CD4-positive, alpha-beta T cell (primary cell): ENCODE measurements at regions not wholly inside any gene's neighbourhood (a gene's known extent, or its start where the extent isn't known, plus 50 kb on each side); places are given as distances from the start of the nearest gene placed in this dataset.

Experiments
- ATAC-seq: fragments of 200-7000 bp; cut with Tn5 transposase; one replicate; pipeline ENCODE4 v1.10.0; 2022; ENCODE audit warnings: mild to moderate bottlenecking; ENCODE audit not compliant: poor library complexity
- CTCF ChIA-PET: fragments of 350-600 bp; sonication (Branson Sonifier 250); formaldehyde crosslinking; loops from one replicate; lab custom pipeline; 2021; ENCODE audit warnings: antibody characterized with exemption, inconsistent platforms; lab: Charles Lee
- POLR2A ChIA-PET: fragments of 350-600 bp; sonication (Branson Sonifier 250); formaldehyde crosslinking; loops from one replicate; lab custom pipeline; 2021; ENCODE audit warnings: antibody characterized with exemption, inconsistent platforms; lab: Charles Lee
- DNase-seq, 14 experiments: peaks; one replicate each; pipeline ENCODE4 v3.0.0-alpha.2; 2013 to 2020; ENCODE audit warnings: mixed read lengths in 2 of 14
- H3K27ac ChIP-seq, 2 donors: one replicate each; pipeline versions ENCODE4 v1.5.1 to v1.7.0; 2013; ENCODE audit warnings: low read length in 2 of 2, low read depth in 1 of 2, mild to moderate bottlenecking in 1 of 2
- H3K27me3 ChIP-seq, 2 experiments: 1 replicate in 1 of 2; 2 replicates in 1 of 2; pipeline versions ENCODE4 v1.6.1 to v1.7.0; 2013; ENCODE audit warnings: low read length in 2 of 2, control low read depth in 1 of 2, mild to moderate bottlenecking in 1 of 2, moderate library complexity in 1 of 2; ENCODE audit not compliant: insufficient read depth in 2 of 2, control insufficient read depth in 1 of 2
- H3K36me3 ChIP-seq: one replicate; pipeline ENCODE4 v1.6.1; 2013; ENCODE audit warnings: low read length, control low read depth; ENCODE audit not compliant: insufficient read depth
- H3K4me1 ChIP-seq: one replicate; pipeline ENCODE4 v1.6.1; 2013; ENCODE audit warnings: low read length, control low read depth; ENCODE audit not compliant: insufficient read depth
- H3K4me3 ChIP-seq: one replicate; pipeline ENCODE4 v1.5.1; 2013; ENCODE audit warnings: mild to moderate bottlenecking, low read length, moderate library complexity
- H3K9me3 ChIP-seq, 2 experiments: 1 replicate in 1 of 2; 2 replicates in 1 of 2; pipeline versions ENCODE4 v1.6.1 to v1.7.0; 2013; ENCODE audit warnings: low read length in 2 of 2, mild to moderate bottlenecking in 2 of 2, control low read depth in 1 of 2, moderate library complexity in 1 of 2; ENCODE audit not compliant: control insufficient read depth in 1 of 2, insufficient read depth in 1 of 2
- H3K27ac Mint-ChIP-seq: one replicate; pipeline ENCODE4 v1.8.0; 2020; ENCODE audit warnings: mixed read lengths
- H3K27me3 Mint-ChIP-seq: one replicate; pipeline ENCODE4 v1.8.0; 2021; ENCODE audit warnings: mixed read lengths
- H3K36me3 Mint-ChIP-seq: one replicate; pipeline ENCODE4 v1.8.0; 2021; ENCODE audit warnings: low read depth, mixed read lengths
- H3K4me1 Mint-ChIP-seq: one replicate; pipeline ENCODE4 v1.8.0; 2021; ENCODE audit warnings: low read depth, mixed read lengths
- H3K4me3 Mint-ChIP-seq: one replicate; pipeline ENCODE4 v1.8.0; 2020; ENCODE audit warnings: mild to moderate bottlenecking, mixed read lengths
- H3K9me3 Mint-ChIP-seq: one replicate; pipeline ENCODE4 v1.8.0; 2020; ENCODE audit warnings: mixed read lengths
- intact Hi-C, 2 experiments: fragments of 100-400 bp; cut with DNase I in 1 of 2; cut with micrococcal nuclease in 1 of 2; formaldehyde crosslinking; loops; one replicate each; pipeline versions ENCODE4 v1.15.1 to v1.9.0; 2023 to 2025; cut with DNase I, micrococcal nuclease
- TF ChIP-seq, protein P1 (sequence below): fragments of 200-600 bp; IDR thresholded peaks from one replicate; pipeline ENCODE4 v1.8.0; 2022; ENCODE audit warnings: antibody characterized with exemption, mild to moderate bottlenecking

DNA sequence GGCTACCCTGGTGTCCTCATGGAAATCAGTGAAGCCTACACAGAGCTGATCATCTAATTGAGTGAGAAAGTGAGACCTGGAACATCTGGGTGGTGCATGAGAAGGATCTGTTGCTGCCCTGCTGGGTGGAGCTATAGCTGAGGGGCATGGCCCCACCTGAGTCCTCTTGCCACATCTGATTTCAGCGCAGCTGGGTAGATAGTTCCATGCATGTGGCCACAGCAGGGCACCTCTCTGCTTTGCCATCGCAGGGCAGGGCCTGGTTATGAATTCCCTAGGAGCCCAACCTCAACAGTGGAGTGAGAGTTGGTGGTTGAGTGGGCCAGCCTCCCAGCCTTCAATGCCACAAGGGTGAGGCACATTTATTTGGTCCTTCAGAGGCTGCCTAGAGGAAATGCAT lies 407.8 kb downstream of the BCL11B start:
- TF ChIP-seq, protein P1, sequence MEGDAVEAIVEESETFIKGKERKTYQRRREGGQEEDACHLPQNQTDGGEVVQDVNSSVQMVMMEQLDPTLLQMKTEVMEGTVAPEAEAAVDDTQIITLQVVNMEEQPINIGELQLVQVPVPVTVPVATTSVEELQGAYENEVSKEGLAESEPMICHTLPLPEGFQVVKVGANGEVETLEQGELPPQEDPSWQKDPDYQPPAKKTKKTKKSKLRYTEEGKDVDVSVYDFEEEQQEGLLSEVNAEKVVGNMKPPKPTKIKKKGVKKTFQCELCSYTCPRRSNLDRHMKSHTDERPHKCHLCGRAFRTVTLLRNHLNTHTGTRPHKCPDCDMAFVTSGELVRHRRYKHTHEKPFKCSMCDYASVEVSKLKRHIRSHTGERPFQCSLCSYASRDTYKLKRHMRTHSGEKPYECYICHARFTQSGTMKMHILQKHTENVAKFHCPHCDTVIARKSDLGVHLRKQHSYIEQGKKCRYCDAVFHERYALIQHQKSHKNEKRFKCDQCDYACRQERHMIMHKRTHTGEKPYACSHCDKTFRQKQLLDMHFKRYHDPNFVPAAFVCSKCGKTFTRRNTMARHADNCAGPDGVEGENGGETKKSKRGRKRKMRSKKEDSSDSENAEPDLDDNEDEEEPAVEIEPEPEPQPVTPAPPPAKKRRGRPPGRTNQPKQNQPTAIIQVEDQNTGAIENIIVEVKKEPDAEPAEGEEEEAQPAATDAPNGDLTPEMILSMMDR, result no peak
- DNase-seq, result no peak
- H3K36me3 ChIP-seq, result no peaks in the 10 kb centered on the region
- H3K27me3 ChIP-seq, result no peaks in the 10 kb centered on the region
- CTCF ChIA-PET, result no interaction called here
- Mint-ChIP-seq H3K4me1 (peaks cover 10% of the 10 kb centered on the region), H3K27me3 (no peaks in the 10 kb centered on the region), H3K36me3 (no peaks in the 10 kb centered on the region), H3K4me3 (no peak overlapping the region), H3K27ac (no peak overlapping the region), H3K9me3 (no peaks in the 10 kb centered on the region)
- POLR2A ChIA-PET, result interaction anchor here (0.6 to 0.9 kb wide), 2 partner anchors 52 to 57 kb away, joined by 3 read pairs; no protein-coding TSS in a partner anchor
- no peaks in the 10 kb centered on the region for H3K4me1 ChIP-seq
- H3K9me3 ChIP-seq, result no peaks in the 10 kb centered on the region
- intact Hi-C loops, result no loop called here
- no peak overlapping the region for H3K4me3 ChIP-seq
- ATAC-seq, result no peak
- no peak overlapping the region for H3K27ac ChIP-seq

GRCh38 chr14:98867146-98867545 lies 404.9 kb downstream of the BCL11B start:
- Mint-ChIP-seq H3K4me1 (peaks cover 10% of the 10 kb centered on the region), H3K4me3 (no peak overlapping the region), H3K9me3 (no peaks in the 10 kb centered on the region), H3K27ac (no peak overlapping the region), H3K27me3 (no peaks in the 10 kb centered on the region), H3K36me3 (no peaks in the 10 kb centered on the region)
- Histone ChIP-seq H3K9me3 (no peaks in the 10 kb centered on the region), H3K27me3 (no peaks in the 10 kb centered on the region), H3K36me3 (no peaks in the 10 kb centered on the region), H3K4me3 (no peak overlapping the region), H3K27ac (no peak overlapping the region), H3K4me1 (no peaks in the 10 kb centered on the region)
- CTCF ChIA-PET, result no interaction called here
- intact Hi-C loops, result no loop called here
- DNase-seq (no peak), ATAC-seq (no peak)
- POLR2A ChIA-PET, result interaction anchor here (1.5 kb wide), 1 partner anchor 117 kb away, joined by 4 read pairs; no protein-coding TSS in a partner anchor
- TF ChIP-seq, protein P1, result no peak

DNA sequence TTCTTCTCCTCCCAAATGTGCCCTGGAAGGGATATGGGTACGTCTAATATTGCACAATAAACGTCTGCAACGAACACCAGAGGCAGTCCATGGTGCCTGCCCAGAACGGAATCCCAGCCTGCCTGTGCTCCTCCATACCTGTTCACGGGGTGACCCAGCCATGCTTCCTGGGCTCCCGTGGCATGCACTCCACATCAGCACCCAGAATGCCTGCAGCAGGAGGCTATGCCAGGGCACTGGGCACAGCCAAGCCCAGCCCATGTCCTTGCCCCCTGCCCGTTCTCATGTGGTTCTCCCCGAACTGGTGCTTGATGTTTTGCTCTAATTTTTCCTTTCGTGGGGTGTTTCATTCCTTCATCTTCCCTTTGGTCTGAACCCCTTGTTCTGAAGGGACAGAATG lies 404.3 kb downstream of the BCL11B start:
- intact Hi-C loops, result no loop called here
- no peak overlapping the region for H3K4me3 Mint-ChIP-seq
- no peak for ATAC-seq

More for the DNA sequence above, 404.3 kb downstream of the BCL11B start:
- TF ChIP-seq, protein P1, result no peak
- Mint-ChIP-seq H3K36me3 (no peaks in the 10 kb centered on the region), H3K9me3 (no peaks in the 10 kb centered on the region), H3K4me1 (peaks cover 10% of the 10 kb centered on the region), H3K27ac (no peak overlapping the region), H3K27me3 (no peaks in the 10 kb centered on the region)
- no peak for DNase-seq
- H3K27ac ChIP-seq, result no peak overlapping the region
- H3K4me3 ChIP-seq, result no peak overlapping the region
- peaks cover 0 to under 1% of the 10 kb centered on the region in 2 experiments for H3K9me3 ChIP-seq
- ChIA-PET POLR2A (interaction anchor here (1.5 kb wide), 1 partner anchor 117 kb away, joined by 4 read pairs; no protein-coding TSS in a partner anchor), CTCF (no interaction called here)
- no peaks in the 10 kb centered on the region for H3K36me3 ChIP-seq
- no peaks in the 10 kb centered on the region for H3K27me3 ChIP-seq
- H3K4me1 ChIP-seq, result no peaks in the 10 kb centered on the region
